Kidney (tissue), 13 donors: ENCODE measurements at regions not wholly inside any gene's neighbourhood (a gene's known extent, or its start where the extent isn't known, plus 50 kb on each side); places are given as distances from the start of the nearest gene placed in this dataset.

Experiments
- DNase-seq, 5 donors: peaks; one replicate each; pipeline ENCODE4 v3.0.0-alpha.2; 2013 to 2020
- FAIRE-seq: peaks from 2 replicates; lab custom pipeline; 2012; peaks lifted over from hg19 to GRCh38; lab: Jason Lieb, UNC
- H3K27ac ChIP-seq, 2 donors: one replicate each; pipeline ENCODE4 v1.7.0; 2013; ENCODE audit warnings: low read depth in 2 of 2, low read length in 2 of 2, inconsistent platforms in 1 of 2
- H3K27me3 ChIP-seq: one replicate; pipeline ENCODE4 v1.7.1; 2013; ENCODE audit warnings: low read length, inconsistent platforms; ENCODE audit not compliant: control insufficient read depth, insufficient read depth
- H3K36me3 ChIP-seq, 3 donors: one replicate each; pipeline versions ENCODE4 v1.7.0 to v1.7.1; 2013; ENCODE audit warnings: low read length in 3 of 3, control low read depth in 1 of 3, inconsistent platforms in 1 of 3; ENCODE audit not compliant: insufficient read depth in 3 of 3, control insufficient read depth in 2 of 3
- H3K4me1 ChIP-seq, 3 donors: one replicate each; pipeline versions ENCODE4 v1.7.0 to v1.7.1; 2013; ENCODE audit warnings: low read length in 3 of 3, inconsistent platforms in 1 of 3, low read depth in 1 of 3; ENCODE audit not compliant: control insufficient read depth in 2 of 3, insufficient read depth in 2 of 3
- H3K4me3 ChIP-seq, 3 donors: one replicate each; pipeline versions ENCODE4 v1.7.0 to v1.8.1; 2013; ENCODE audit warnings: low read length in 3 of 3, control low read depth in 1 of 3, inconsistent platforms in 1 of 3
- H3K9ac ChIP-seq, 3 donors: one replicate each; pipeline versions ENCODE4 v1.7.0 to v1.7.1; 2013; ENCODE audit warnings: low read length in 3 of 3, control low read depth in 1 of 3, inconsistent platforms in 1 of 3
- H3K9me3 ChIP-seq, 3 donors: one replicate each; pipeline versions ENCODE4 v1.7.0 to v1.7.1; 2013; ENCODE audit warnings: low read length in 3 of 3, control low read depth in 1 of 3, inconsistent platforms in 1 of 3; ENCODE audit not compliant: control insufficient read depth in 2 of 3, insufficient read depth in 1 of 3
- CTCF ChIP-seq: IDR thresholded peaks from 3 replicates; pipeline ENCODE4 v1.5.1; 2012; ENCODE audit warnings: mild to moderate bottlenecking, moderate library complexity, borderline replicate concordance; ENCODE audit not compliant: insufficient read depth; ENCODE audit errors: extremely low read depth
- intact Hi-C: fragments of 100-400 bp; cut with DNase I; formaldehyde crosslinking; loops from one replicate; pipeline ENCODE4 v1.11.1; 2022
- donor health status: control.
- donor health status: control.
- donor health status: control.
- donor health status: control.
- donor health status: control.
- donor health status: DM: yes; HTN: yes; CAD: no.
- donor health status: Normal renal cell carcinoma (clear cell type).

GRCh38 chr7:54680377-54681005 lies 78.5 kb downstream of the SEC61G start:
- FAIRE-seq, result no peak
- Histone ChIP-seq H3K4me3 (no peak overlapping the region), H3K27me3 (no peaks in the 10 kb centered on the region), H3K27ac (no peak overlapping the region), H3K9ac (no peak overlapping the region), H3K4me1 (no peaks in the 10 kb centered on the region), H3K36me3 (no peaks in the 10 kb centered on the region), H3K9me3 (no peaks in the 10 kb centered on the region)
- TF ChIP-seq CTCF, result no peak
- DNase-seq, result no peak
- intact Hi-C loops, result no loop called here

GRCh38 chr7:54679490-54679817 lies 79.6 kb downstream of the SEC61G start:
- no peak for FAIRE-seq
- no peak overlapping the region for H3K27ac ChIP-seq
- no peak for DNase-seq
- no peaks in the 10 kb centered on the region for H3K36me3 ChIP-seq
- no peaks in the 10 kb centered on the region for H3K27me3 ChIP-seq
- intact Hi-C loops, result no loop called here
- H3K4me1 ChIP-seq, result no peaks in the 10 kb centered on the region
- no peaks in the 10 kb centered on the region for H3K9me3 ChIP-seq
- no peak for TF ChIP-seq CTCF
- H3K9ac ChIP-seq, result no peak overlapping the region
- no peak overlapping the region for H3K4me3 ChIP-seq

GRCh38 chr7:54678763-54679489 lies 80.1 kb downstream of the SEC61G start:
- FAIRE-seq (no peak), DNase-seq (no peak)
- no peak overlapping the region for H3K4me3 ChIP-seq
- H3K36me3 ChIP-seq, result no peaks in the 10 kb centered on the region
- H3K9me3 ChIP-seq, result no peaks in the 10 kb centered on the region
- H3K9ac ChIP-seq, result no peak overlapping the region
- no peak overlapping the region for H3K27ac ChIP-seq
- H3K27me3 ChIP-seq, result no peaks in the 10 kb centered on the region
- no peaks in the 10 kb centered on the region for H3K4me1 ChIP-seq
- no peak for TF ChIP-seq CTCF
- intact Hi-C loops, result no loop called here
